H1 (cell line): ENCODE measurements at regions not wholly inside any gene's neighbourhood (a gene's known extent, or its start where the extent isn't known, plus 50 kb on each side); places are given as distances from the start of the nearest gene placed in this dataset.

Experiments
- CTCF ChIA-PET: fragments of 300-600 bp; sonication (Branson Sonifier 250); formaldehyde crosslinking; loops from one replicate; lab custom pipeline; 2021; ENCODE audit not compliant: partially characterized antibody; lab: Charles Lee
- POLR2A ChIA-PET: fragments of 300-600 bp; sonication (Branson Sonifier 250); formaldehyde crosslinking; loops from one replicate; lab custom pipeline; 2021; ENCODE audit warnings: inconsistent platforms; ENCODE audit not compliant: partially characterized antibody; lab: Charles Lee
- DNase-seq, 2 experiments: peaks; one replicate each; pipeline versions ENCODE4 v3.0.0 to v3.0.0-alpha.2; 2010 to 2022; ENCODE audit warnings: low spot score in 2 of 2, low read depth in 1 of 2, mixed read lengths in 1 of 2
- FAIRE-seq: peaks from 2 replicates; lab custom pipeline; 2011; peaks lifted over from hg19 to GRCh38; lab: Jason Lieb, UNC
- H2AFZ ChIP-seq: 2 replicates; pipeline ENCODE4 v1.8.1; 2012; ENCODE audit warnings: low read length, inconsistent platforms
- H2AK5ac ChIP-seq: 2 replicates; pipeline ENCODE4 v1.6.1; 2013; ENCODE audit warnings: low read depth, low read length
- H2BK120ac ChIP-seq: replicated peaks from 2 replicates; pipeline ENCODE3; 2013; ENCODE audit warnings: low read depth, low read length, inconsistent platforms
- H2BK12ac ChIP-seq: 2 replicates; pipeline ENCODE4 v1.6.1; 2013; ENCODE audit warnings: low read depth, low read length
- H2BK15ac ChIP-seq: 2 replicates; pipeline ENCODE4 v1.6.1; 2013; ENCODE audit warnings: low read length
- H2BK20ac ChIP-seq: 2 replicates; pipeline ENCODE4 v1.6.1; 2013; ENCODE audit warnings: low read length
- H2BK5ac ChIP-seq: 2 replicates; pipeline ENCODE4 v1.6.1; 2013; ENCODE audit warnings: low read depth, low read length
- H3K14ac ChIP-seq: 2 replicates; pipeline ENCODE4 v1.6.1; 2013; ENCODE audit warnings: inconsistent platforms; ENCODE audit not compliant: insufficient read length
- H3K18ac ChIP-seq: 2 replicates; pipeline ENCODE4 v1.6.1; 2013; ENCODE audit warnings: low read length; ENCODE audit errors: extremely low read depth
- H3K23ac ChIP-seq: 2 replicates; pipeline ENCODE4 v1.6.1; 2013; ENCODE audit warnings: inconsistent platforms; ENCODE audit not compliant: insufficient read length
- H3K23me2 ChIP-seq: 2 replicates; pipeline ENCODE4 v1.6.1; 2013; ENCODE audit warnings: low read depth, low read length
- H3K27ac ChIP-seq: 2 replicates; pipeline ENCODE4 v1.6.1; 2011; ENCODE audit warnings: low read depth, low read length, inconsistent platforms
- H3K27me3 ChIP-seq, 4 experiments: replicated peaks in 1 of 4; 1 replicate in 1 of 4; 2 replicates in 3 of 4; pipeline versions ENCODE4 v1.6.1 to v1.8.1; 2011 to 2013; ENCODE audit warnings: low read length in 3 of 4, mild to moderate bottlenecking in 3 of 4, inconsistent platforms in 2 of 4, mixed read lengths in 2 of 4, moderate library complexity in 1 of 4; ENCODE audit not compliant: control insufficient read depth in 3 of 4, insufficient read depth in 3 of 4; ENCODE audit errors: extremely low read depth in 1 of 4
- H3K36me3 ChIP-seq, 4 experiments: 2 replicates each; pipeline versions ENCODE4 v1.6.1 to v1.8.1; 2011 to 2013; ENCODE audit warnings: mild to moderate bottlenecking in 4 of 4, low read length in 3 of 4, moderate library complexity in 2 of 4, control low read depth in 1 of 4, inconsistent platforms in 1 of 4; ENCODE audit not compliant: insufficient read depth in 4 of 4, control insufficient read depth in 2 of 4
- H3K4ac ChIP-seq: replicated peaks from 2 replicates; pipeline ENCODE3; 2013; ENCODE audit warnings: low read length, low read depth, mixed read lengths, inconsistent platforms; ENCODE audit not compliant: insufficient read length
- H3K4me1 ChIP-seq, 4 experiments: replicated peaks in 1 of 4; 1 replicate in 1 of 4; 2 replicates in 3 of 4; pipeline versions ENCODE4 v1.6.1 to v1.8.1; 2011 to 2013; ENCODE audit warnings: low read length in 3 of 4, inconsistent platforms in 2 of 4, mixed read lengths in 1 of 4; ENCODE audit not compliant: insufficient read depth in 4 of 4, control insufficient read depth in 3 of 4
- H3K4me2 ChIP-seq, 2 experiments: 2 replicates each; pipeline versions ENCODE4 v1.6.1 to v1.8.1; 2011 to 2013; ENCODE audit warnings: low read depth in 2 of 2, low read length in 2 of 2, control low read depth in 1 of 2, inconsistent platforms in 1 of 2, mild to moderate bottlenecking in 1 of 2; ENCODE audit not compliant: insufficient read depth in 1 of 2
- H3K4me3 ChIP-seq, 4 experiments: fragments of 200-600, 300-600 bp in 1 of 4; sonication (generic), shearing (Covaris generic), sonication (Bioruptor Twin) in 1 of 4; 2 replicates each; pipeline versions ENCODE4 v1.5.1 to v1.8.1; 2011 to 2016; ENCODE audit warnings: low read length in 4 of 4, low read depth in 3 of 4, control low read depth in 2 of 4, inconsistent platforms in 2 of 4, mild to moderate bottlenecking in 2 of 4, mixed read lengths in 1 of 4, moderate library complexity in 1 of 4; ENCODE audit not compliant: insufficient read depth in 2 of 4; ENCODE audit errors: extremely low read depth in 1 of 4
- H3K56ac ChIP-seq: replicated peaks from 2 replicates; pipeline ENCODE3; 2013; ENCODE audit warnings: low read depth, mild to moderate bottlenecking, mixed read lengths, low read length, inconsistent platforms; ENCODE audit not compliant: insufficient read length
- H3K79me1 ChIP-seq: 2 replicates; pipeline ENCODE4 v1.6.1; 2013; ENCODE audit warnings: low read depth, low read length, control low read depth
- H3K79me2 ChIP-seq, 2 experiments: 2 replicates each; pipeline versions ENCODE4 v1.6.1 to v1.8.1; 2012 to 2013; ENCODE audit warnings: low read length in 2 of 2, mild to moderate bottlenecking in 2 of 2, inconsistent platforms in 1 of 2; ENCODE audit not compliant: insufficient read depth in 2 of 2, control insufficient read depth in 1 of 2
- H3K9ac ChIP-seq, 4 experiments: replicated peaks in 1 of 4; 1 replicate in 1 of 4; 2 replicates in 3 of 4; pipeline versions ENCODE4 v1.6.1 to v1.8.1; 2011 to 2013; ENCODE audit warnings: low read depth in 3 of 4, low read length in 3 of 4, control low read depth in 2 of 4, mild to moderate bottlenecking in 2 of 4, moderate library complexity in 2 of 4, inconsistent platforms in 1 of 4; ENCODE audit errors: extremely low read depth in 1 of 4
- H3K9me3 ChIP-seq, 2 experiments: 2 replicates each; pipeline versions ENCODE4 v1.6.1 to v1.8.1; 2012 to 2013; ENCODE audit warnings: mild to moderate bottlenecking in 2 of 2, moderate library complexity in 2 of 2, control low read depth in 1 of 2, inconsistent platforms in 1 of 2, low read depth in 1 of 2, low read length in 1 of 2, mixed read lengths in 1 of 2; ENCODE audit not compliant: insufficient read depth in 2 of 2
- H4K20me1 ChIP-seq, 2 experiments: replicated peaks in 1 of 2; 2 replicates each; pipeline versions ENCODE3 to v1.8.1; 2011 to 2013; ENCODE audit warnings: inconsistent platforms in 2 of 2, low read length in 2 of 2, mild to moderate bottlenecking in 1 of 2; ENCODE audit not compliant: insufficient read depth in 2 of 2, control insufficient read depth in 1 of 2
- H4K5ac ChIP-seq: 2 replicates; pipeline ENCODE4 v1.6.1; 2013; ENCODE audit warnings: low read length, low read depth, mixed read lengths, inconsistent platforms; ENCODE audit not compliant: insufficient read length
- H4K8ac ChIP-seq: 2 replicates; pipeline ENCODE4 v1.8.0; 2013; ENCODE audit warnings: mild to moderate bottlenecking, moderate library complexity, low read length, inconsistent platforms; ENCODE audit not compliant: insufficient read depth; ENCODE audit errors: extremely low read depth
- H4K91ac ChIP-seq: replicated peaks from 2 replicates; pipeline ENCODE3; 2013; ENCODE audit warnings: low read length, mixed read lengths, inconsistent platforms; ENCODE audit not compliant: insufficient read length
- CBX8 ChIP-seq: fragments of 300-800, 300-1000 bp; sonication (generic); IDR thresholded peaks from 2 replicates; pipeline ENCODE4 v1.7.1; 2016; ENCODE audit warnings: low read depth, low read length, borderline replicate concordance
- WGBS, 2 experiments: shearing (Covaris generic) in 1 of 2; methylation state at CpG; one replicate each; pipeline versions ENCODE4 v1.1.6 to v1.1.7; 2013 to 2015; ENCODE audit warnings: low lambda C conversion rate in 2 of 2, mixed read lengths in 2 of 2, inconsistent platforms in 1 of 2, low coverage in 1 of 2, missing lambda C conversion rate in 1 of 2; ENCODE audit not compliant: insufficient replicate concordance in 2 of 2, insufficient coverage in 1 of 2, insufficient read length in 1 of 2; ENCODE audit errors: extremely low coverage in 1 of 2, missing lambda C conversion rate in 1 of 2; 5-methylcytosine and 5-hydroxymethylcytosine counted together

DNA sequence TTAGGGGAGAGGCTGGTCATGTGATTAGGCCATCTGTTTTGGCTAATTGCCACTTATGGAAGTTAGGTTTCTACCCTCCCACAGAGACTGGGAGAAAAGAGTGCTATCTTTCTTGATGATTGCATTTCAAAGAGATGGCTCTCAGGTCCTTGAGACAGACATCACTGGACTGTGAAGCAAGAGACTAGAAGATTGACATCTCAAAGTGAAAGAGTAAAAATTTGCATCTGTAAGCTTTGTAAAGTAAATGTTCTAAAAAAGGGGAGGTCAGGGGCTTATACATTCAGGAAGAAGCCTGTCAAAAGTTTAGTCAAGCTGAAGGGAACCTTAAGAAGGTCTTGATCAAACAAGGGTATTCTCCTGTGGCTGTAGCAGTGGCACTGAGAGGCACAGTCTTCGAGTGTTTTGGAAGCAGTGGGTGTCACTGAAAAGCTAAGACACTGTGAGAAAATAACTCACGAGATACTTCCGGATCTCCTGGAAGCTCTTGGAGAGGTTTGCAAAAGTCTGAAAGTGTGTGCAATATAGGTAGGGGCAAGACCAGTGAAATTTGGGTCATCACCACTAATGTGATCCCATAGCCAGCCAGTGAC is 342.1 kb downstream of the PHF14 start:
- Histone ChIP-seq H2BK120ac (no peak overlapping the region), H3K4me3 (no peak overlapping the region)

More for the DNA sequence above, 342.1 kb downstream of the PHF14 start:
- no peak overlapping the region for H3K56ac ChIP-seq
- H3K23me2 ChIP-seq: no peaks in the 10 kb centered on the region
- no peak overlapping the region for H2AK5ac ChIP-seq
- H2BK15ac ChIP-seq: no peak overlapping the region
- no peak overlapping the region for H2BK12ac ChIP-seq
- H3K23ac ChIP-seq: no peak overlapping the region
- H3K9ac ChIP-seq: no peak overlapping the region
- H4K91ac ChIP-seq: no peak overlapping the region
- TF ChIP-seq CBX8: no peak
- DNase-seq (no peak), FAIRE-seq (no peak)
- no peak overlapping the region for H3K4me2 ChIP-seq
- no peaks in the 10 kb centered on the region for H4K20me1 ChIP-seq
- no peak overlapping the region for H2BK5ac ChIP-seq
- no peak overlapping the region for H4K8ac ChIP-seq
- no peaks in the 10 kb centered on the region for H3K4me1 ChIP-seq
- no peaks in the 10 kb centered on the region for H3K9me3 ChIP-seq
- H3K4ac ChIP-seq: no peak overlapping the region
- H3K18ac ChIP-seq: no peak overlapping the region
- H3K36me3 ChIP-seq: no peaks in the 10 kb centered on the region
- POLR2A ChIA-PET: no interaction called here
- no peaks in the 10 kb centered on the region for H3K27me3 ChIP-seq
- no peak overlapping the region for H2AFZ ChIP-seq
- H3K14ac ChIP-seq: no peak overlapping the region
- no peaks in the 10 kb centered on the region for H3K79me1 ChIP-seq
- no peak overlapping the region for H4K5ac ChIP-seq
- WGBS, 2 experiments: 82% methylated on average over 3 of the region's 3 CpGs; no CpG with 5 or more reads in 1 of the 2 experiments
- H3K27ac ChIP-seq: no peak overlapping the region
- H2BK20ac ChIP-seq: no peak overlapping the region
- CTCF ChIA-PET: interaction anchor here (0.9 kb wide), 1 partner anchor 28 kb away, joined by 3 read pairs; no protein-coding TSS in a partner anchor
- H3K79me2 ChIP-seq: no peaks in the 10 kb centered on the region
